HEK293T (cell line): ENCODE measurements at regions not wholly inside any gene's neighbourhood (a gene's known extent, or its start where the extent isn't known, plus 50 kb on each side); places are given as distances from the start of the nearest gene placed in this dataset.

Source experiments
- BHLHE40 ChIP-seq: fragments of 450-650 bp; IDR thresholded peaks from 2 replicates; pipeline ENCODE4 v1.6.1; 2016; ENCODE audit warnings: mild to moderate bottlenecking, moderate library complexity, borderline replicate concordance
- FOXK2 ChIP-seq: fragments of 450-650 bp; IDR thresholded peaks from 2 replicates; pipeline ENCODE4 v1.6.1; 2016; ENCODE audit warnings: mild to moderate bottlenecking
- FOXM1 ChIP-seq: fragments of 450-650 bp; IDR thresholded peaks from 2 replicates; pipeline ENCODE4 v1.6.1; 2017; ENCODE audit warnings: mild to moderate bottlenecking, borderline replicate concordance
- HDGF ChIP-seq: fragments of 450-650 bp; IDR thresholded peaks from 2 replicates; pipeline ENCODE4 v1.6.1; 2017; ENCODE audit warnings: antibody characterized with exemption, borderline replicate concordance
- SP1 ChIP-seq: fragments of 450-650 bp; IDR thresholded peaks from 2 replicates; pipeline ENCODE4 v1.6.1; 2017
- TARDBP ChIP-seq: fragments of 450-650 bp; IDR thresholded peaks from 2 replicates; pipeline ENCODE4 v1.6.1; 2016
- TF ChIP-seq, protein P1 (sequence below): fragments of 450-650 bp; IDR thresholded peaks from 2 replicates; pipeline ENCODE4 v1.6.1; 2016

DNA sequence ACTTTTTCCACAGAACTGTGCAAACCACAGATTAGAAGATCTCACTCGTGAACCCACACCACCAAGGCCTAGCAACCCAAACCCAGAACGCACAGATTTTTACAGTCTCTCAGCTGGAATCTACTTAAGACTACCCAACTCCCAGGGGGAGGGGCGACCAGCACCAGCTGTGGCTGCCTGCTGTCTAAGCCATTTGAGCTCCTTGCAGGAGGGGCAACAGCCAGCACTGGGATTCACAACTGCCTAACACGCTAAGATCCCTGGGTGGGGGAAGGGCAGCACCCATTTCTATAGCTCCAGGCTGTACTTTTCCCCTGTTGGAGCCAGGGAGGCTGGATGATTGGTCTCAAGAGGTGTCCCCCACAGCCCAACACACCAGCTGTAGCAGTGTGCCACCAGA is 368.8 kb downstream of the SUCLA2 start:
- no peak for TF ChIP-seq FOXK2
- TF ChIP-seq BHLHE40, result no peak
- no peak for TF ChIP-seq HDGF
- no peak for TF ChIP-seq FOXM1
- TF ChIP-seq TARDBP, result no peak
- TF ChIP-seq, protein P1, sequence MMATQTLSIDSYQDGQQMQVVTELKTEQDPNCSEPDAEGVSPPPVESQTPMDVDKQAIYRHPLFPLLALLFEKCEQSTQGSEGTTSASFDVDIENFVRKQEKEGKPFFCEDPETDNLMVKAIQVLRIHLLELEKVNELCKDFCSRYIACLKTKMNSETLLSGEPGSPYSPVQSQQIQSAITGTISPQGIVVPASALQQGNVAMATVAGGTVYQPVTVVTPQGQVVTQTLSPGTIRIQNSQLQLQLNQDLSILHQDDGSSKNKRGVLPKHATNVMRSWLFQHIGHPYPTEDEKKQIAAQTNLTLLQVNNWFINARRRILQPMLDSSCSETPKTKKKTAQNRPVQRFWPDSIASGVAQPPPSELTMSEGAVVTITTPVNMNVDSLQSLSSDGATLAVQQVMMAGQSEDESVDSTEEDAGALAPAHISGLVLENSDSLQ, result no peak
- TF ChIP-seq SP1, result no peak
